GM12878 (cell line): ENCODE measurements at regions not wholly inside any gene's neighbourhood (a gene's known extent, or its start where the extent isn't known, plus 50 kb on each side); places are given as distances from the start of the nearest gene placed in this dataset.

Experiments used
- BCL3 ChIP-seq: IDR thresholded peaks from 2 replicates; pipeline ENCODE4 v1.6.1; 2011; ENCODE audit warnings: borderline replicate concordance, low read depth, mild to moderate bottlenecking, moderate library complexity, low read length; ENCODE audit not compliant: insufficient read depth, poor library complexity, severe bottlenecking
- CTCF ChIP-seq, 3 experiments: IDR thresholded peaks in 2 of 3; conservative IDR thresholded peaks in 1 of 3; 2 replicates each; pipeline ENCODE4 v1.5.1; 2011; ENCODE audit warnings: low read depth in 3 of 3, low read length in 3 of 3, mild to moderate bottlenecking in 3 of 3, control low read depth in 2 of 3, moderate library complexity in 2 of 3, inconsistent platforms in 1 of 3, mixed read lengths in 1 of 3; ENCODE audit not compliant: control insufficient read depth in 2 of 3, insufficient read depth in 1 of 3; ENCODE audit errors: extremely low read depth in 1 of 3
- FOS ChIP-seq: IDR thresholded peaks from 3 replicates; pipeline ENCODE4 v1.6.1; 2011; ENCODE audit warnings: borderline replicate concordance; ENCODE audit not compliant: insufficient read length; ENCODE audit errors: extremely low read depth
- FOXM1 ChIP-seq: IDR thresholded peaks from 2 replicates; pipeline ENCODE4 v1.6.1; 2012; ENCODE audit warnings: low read depth, mild to moderate bottlenecking, inconsistent platforms, low read length, moderate library complexity
- JUND ChIP-seq: IDR thresholded peaks from 2 replicates; pipeline ENCODE4 v1.6.1; 2012; ENCODE audit warnings: low read depth, mild to moderate bottlenecking, low read length, improper control_type of control experiment, moderate library complexity
- MYC ChIP-seq: IDR thresholded peaks from 2 replicates; pipeline ENCODE4 v1.6.1; 2011; ENCODE audit warnings: mild to moderate bottlenecking, low read length, moderate library complexity, inconsistent platforms; ENCODE audit not compliant: insufficient read depth, insufficient replicate concordance, insufficient read length, severe bottlenecking
- NR2F1 ChIP-seq: fragments of 450-650 bp; conservative IDR thresholded peaks from 2 replicates; pipeline ENCODE4 v1.6.1; 2017; ENCODE audit warnings: mild to moderate bottlenecking
- POLR2A ChIP-seq: IDR thresholded peaks from 2 replicates; pipeline ENCODE4 v1.6.1; 2011; ENCODE audit warnings: low read depth, mild to moderate bottlenecking, low read length
- REST ChIP-seq: IDR thresholded peaks from 2 replicates; pipeline ENCODE4 v1.6.1; 2012; ENCODE audit warnings: mild to moderate bottlenecking, low read depth, low read length

- no peak for TF ChIP-seq CTCF (IDR thresholded peaks at IDR 0.05 in 2 of 3, conservative IDR thresholded peaks at IDR 0.05 in 1 of 3; ENCODE audit: control insufficient read depth in 2 of 3, extremely low read depth in 1 of 3, insufficient read depth in 1 of 3, low read depth in 3 of 3, low read length in 3 of 3)
- TF ChIP-seq NR2F1 = no peak
- TF ChIP-seq REST = no peak
- TF ChIP-seq MYC = no peak
- no peak for TF ChIP-seq FOS
- TF ChIP-seq BCL3 = no peak
- no peak for TF ChIP-seq POLR2A
- no peak for TF ChIP-seq JUND
- no peak for TF ChIP-seq FOXM1
Observed at GRCh38 chr15:53230473-53230872, 440.3 kb upstream of the ONECUT1 start.
